H9 (cell line): ENCODE measurements at regions not wholly inside any gene's neighbourhood (a gene's known extent, or its start where the extent isn't known, plus 50 kb on each side); places are given as distances from the start of the nearest gene placed in this dataset.

Experiments used
- DNase-seq: peaks from one replicate; pipeline ENCODE4 v3.0.0-alpha.2; 2017
- H2AFZ ChIP-seq: one replicate; pipeline ENCODE4 v1.6.1; 2013; ENCODE audit warnings: mild to moderate bottlenecking, low read length, control low read depth, moderate library complexity
- H2AK5ac ChIP-seq: 2 replicates; pipeline ENCODE4 v1.6.1; 2013; ENCODE audit warnings: low read length, control low read depth, mixed read lengths; ENCODE audit not compliant: insufficient read length
- H2BK120ac ChIP-seq: one replicate; pipeline ENCODE4 v1.6.1; 2013; ENCODE audit warnings: low read depth, mild to moderate bottlenecking, low read length, control low read depth, inconsistent platforms; ENCODE audit not compliant: poor library complexity, severe bottlenecking
- H2BK12ac ChIP-seq: 2 replicates; pipeline ENCODE4 v1.6.1; 2013; ENCODE audit warnings: low read length, control low read depth, mixed read lengths, low read depth; ENCODE audit not compliant: insufficient read length
- H2BK15ac ChIP-seq: 2 replicates; pipeline ENCODE4 v1.6.1; 2013; ENCODE audit warnings: low read depth, low read length, control low read depth
- H2BK20ac ChIP-seq: one replicate; pipeline ENCODE4 v1.6.1; 2013; ENCODE audit warnings: low read depth, mild to moderate bottlenecking, low read length, control low read depth, inconsistent platforms; ENCODE audit not compliant: poor library complexity, severe bottlenecking
- H2BK5ac ChIP-seq: 2 replicates; pipeline ENCODE4 v1.6.1; 2013; ENCODE audit warnings: low read length, control low read depth, mixed read lengths; ENCODE audit not compliant: insufficient read length
- H3K14ac ChIP-seq: 2 replicates; pipeline ENCODE4 v1.6.1; 2013; ENCODE audit warnings: low read length, control low read depth; ENCODE audit not compliant: insufficient read depth
- H3K18ac ChIP-seq: 2 replicates; pipeline ENCODE4 v1.6.1; 2013; ENCODE audit warnings: low read depth, mild to moderate bottlenecking, mixed read lengths, low read length, control low read depth; ENCODE audit not compliant: insufficient read length
- H3K23ac ChIP-seq: 2 replicates; pipeline ENCODE4 v1.6.1; 2013; ENCODE audit warnings: low read length, control low read depth, mixed read lengths, low read depth; ENCODE audit not compliant: insufficient read length
- H3K23me2 ChIP-seq: 2 replicates; pipeline ENCODE4 v1.6.1; 2013; ENCODE audit warnings: low read depth, mild to moderate bottlenecking, mixed read lengths, low read length, control low read depth; ENCODE audit not compliant: insufficient read length, poor library complexity, severe bottlenecking
- H3K27ac ChIP-seq: 2 replicates; pipeline ENCODE4 v1.5.1; 2013; ENCODE audit warnings: low read length, control low read depth, mixed read lengths, low read depth; ENCODE audit not compliant: insufficient read length
- H3K27me3 ChIP-seq: 2 replicates; pipeline ENCODE4 v1.6.1; 2013; ENCODE audit warnings: low read length, control low read depth, inconsistent platforms; ENCODE audit not compliant: insufficient read depth
- H3K4ac ChIP-seq: 2 replicates; pipeline ENCODE4 v1.6.1; 2013; ENCODE audit warnings: low read depth, mild to moderate bottlenecking, control low read depth, inconsistent platforms, low read length, moderate library complexity
- H3K4me1 ChIP-seq: 2 replicates; pipeline ENCODE4 v1.6.1; 2013; ENCODE audit warnings: low read length, control low read depth, inconsistent platforms; ENCODE audit not compliant: insufficient read depth
- H3K4me2 ChIP-seq: 2 replicates; pipeline ENCODE4 v1.6.1; 2013; ENCODE audit warnings: low read length, control low read depth, mixed read lengths; ENCODE audit not compliant: insufficient read length, insufficient read depth
- H3K56ac ChIP-seq: 2 replicates; pipeline ENCODE4 v1.6.1; 2013; ENCODE audit warnings: low read depth, mild to moderate bottlenecking, mixed read lengths, low read length, control low read depth; ENCODE audit not compliant: insufficient read length
- H3K79me1 ChIP-seq: 2 replicates; pipeline ENCODE4 v1.6.1; 2013; ENCODE audit warnings: low read depth, mild to moderate bottlenecking, moderate library complexity, low read length, control low read depth, inconsistent platforms; ENCODE audit not compliant: insufficient read depth, poor library complexity, severe bottlenecking
- H3K79me2 ChIP-seq: 2 replicates; pipeline ENCODE4 v1.6.1; 2013; ENCODE audit warnings: low read length, control low read depth, inconsistent platforms; ENCODE audit not compliant: insufficient read depth
- H3K9ac ChIP-seq: 2 replicates; pipeline ENCODE4 v1.6.1; 2013; ENCODE audit warnings: low read length, control low read depth, mixed read lengths; ENCODE audit not compliant: insufficient read length; ENCODE audit errors: extremely low read depth
- H3K9me3 ChIP-seq: one replicate; pipeline ENCODE4 v1.6.1; 2013; ENCODE audit warnings: low read depth, low read length, inconsistent platforms; ENCODE audit not compliant: control insufficient read depth
- H3T11ph ChIP-seq: one replicate; pipeline ENCODE4 v1.6.1; 2013; ENCODE audit warnings: mild to moderate bottlenecking, low read length, control low read depth, inconsistent platforms
- H4K20me1 ChIP-seq: one replicate; pipeline ENCODE4 v1.6.1; 2013; ENCODE audit not compliant: control insufficient read depth, insufficient read length, insufficient read depth
- H4K5ac ChIP-seq: 2 replicates; pipeline ENCODE4 v1.6.1; 2013; ENCODE audit warnings: low read depth, mild to moderate bottlenecking, mixed read lengths, low read length, control low read depth; ENCODE audit not compliant: insufficient read length
- H4K8ac ChIP-seq: replicated peaks from 2 replicates; pipeline ENCODE4 v1.6.1; 2013; ENCODE audit warnings: low read length, control low read depth, mixed read lengths, low read depth; ENCODE audit not compliant: insufficient read length
- H4K91ac ChIP-seq: 2 replicates; pipeline ENCODE4 v1.6.1; 2013; ENCODE audit warnings: low read depth, mild to moderate bottlenecking, moderate library complexity, mixed read lengths, low read length, control low read depth; ENCODE audit not compliant: insufficient read length
- H3K27ac Mint-ChIP-seq, 3 experiments: 2 replicates in 2 of 3; 3 replicates in 1 of 3; pipeline ENCODE4 v1.8.0; 2020 to 2021; ENCODE audit warnings: mixed read lengths in 3 of 3, mild to moderate bottlenecking in 1 of 3, moderate library complexity in 1 of 3
- H3K27me3 Mint-ChIP-seq: 2 replicates; pipeline ENCODE4 v1.8.0; 2021; ENCODE audit warnings: low read depth, mild to moderate bottlenecking, moderate library complexity, mixed read lengths
- H3K36me3 Mint-ChIP-seq, 3 experiments: 2 replicates in 2 of 3; 3 replicates in 1 of 3; pipeline ENCODE4 v1.8.0; 2020 to 2021; ENCODE audit warnings: low read depth in 3 of 3, mixed read lengths in 3 of 3; ENCODE audit not compliant: insufficient read depth in 1 of 3
- H3K4me1 Mint-ChIP-seq, 2 experiments: 2 replicates each; pipeline ENCODE4 v1.8.0; 2020; ENCODE audit warnings: mixed read lengths in 2 of 2
- H3K4me3 Mint-ChIP-seq, 2 experiments: 2 replicates in 1 of 2; 3 replicates in 1 of 2; pipeline ENCODE4 v1.8.0; 2020 to 2021; ENCODE audit warnings: mild to moderate bottlenecking in 2 of 2, mixed read lengths in 2 of 2, moderate library complexity in 1 of 2
- H3K9me3 Mint-ChIP-seq, 2 experiments: 2 replicates in 1 of 2; 3 replicates in 1 of 2; pipeline ENCODE4 v1.8.0; 2020; ENCODE audit warnings: mild to moderate bottlenecking in 2 of 2, mixed read lengths in 2 of 2, moderate library complexity in 1 of 2
- CTCF ChIP-seq: fragments of 200-600 bp; sonication (generic); conservative IDR thresholded peaks from 3 replicates; pipeline ENCODE4 v1.8.0; 2021; ENCODE audit warnings: antibody characterized with exemption, mild to moderate bottlenecking
- WGBS: extraction: QIAGEN DNeasy Blood & Tissue Kit; methylation state at CpG from one replicate; pipeline ENCODE4 v1.1.7; 2013; ENCODE audit warnings: missing lambda C conversion rate, low lambda C conversion rate, mixed read lengths; ENCODE audit not compliant: insufficient read length; ENCODE audit errors: extremely low coverage; 5-methylcytosine and 5-hydroxymethylcytosine counted together

- no peak overlapping the region for H3K23ac ChIP-seq
- no peak overlapping the region for H3K18ac ChIP-seq
- H3K9ac ChIP-seq: no peak overlapping the region
- H3K4ac ChIP-seq: no peak overlapping the region
- H2BK5ac ChIP-seq: no peak overlapping the region
- no peaks in the 10 kb centered on the region for H3K23me2 ChIP-seq
- no peaks in the 10 kb centered on the region for H3K9me3 ChIP-seq
- Mint-ChIP-seq H3K4me3 (no peak overlapping the region), H3K27me3 (no peaks in the 10 kb centered on the region; the same call in 1 of the 2 replicates), H3K9me3 (peaks cover 9 to 19% of the 10 kb centered on the region in 2 experiments), H3K27ac (no peak overlapping the region), H3K36me3 (peaks cover 2 to 19% (median 11%) of the 10 kb centered on the region in 3 experiments; a peak in 6 of 7 replicates), H3K4me1 (no peaks in the 10 kb centered on the region)
- no peak overlapping the region for H3K14ac ChIP-seq
- H3K79me2 ChIP-seq: no peaks in the 10 kb centered on the region
- no peak overlapping the region for H4K8ac ChIP-seq
- no peak overlapping the region for H2BK12ac ChIP-seq
- no peak overlapping the region for H2BK120ac ChIP-seq
- no peak overlapping the region for H2BK20ac ChIP-seq
- H4K20me1 ChIP-seq: no peaks in the 10 kb centered on the region
- H3K56ac ChIP-seq: no peak overlapping the region
- H4K91ac ChIP-seq: no peak overlapping the region
- H4K5ac ChIP-seq: no peak overlapping the region
- no peak overlapping the region for H3K4me2 ChIP-seq
- H2AK5ac ChIP-seq: no peak overlapping the region
- no peak for DNase-seq
- no peaks in the 10 kb centered on the region for H3K79me1 ChIP-seq
- no peak overlapping the region for H2AFZ ChIP-seq
- H2BK15ac ChIP-seq: no peak overlapping the region
- no peaks in the 10 kb centered on the region for H3K4me1 ChIP-seq
- H3K27me3 ChIP-seq: no peaks in the 10 kb centered on the region
- no peak overlapping the region for H3T11ph ChIP-seq
- H3K27ac ChIP-seq: no peak overlapping the region
- TF ChIP-seq CTCF: no peak
- WGBS: no CpG with 5 or more reads among the region's 4 CpGs
These were observed 1115.4 kb downstream of the SLITRK1 start for GRCh38 chr13:82766732-82767321.
